A549 (cell line): ENCODE measurements at regions not wholly inside any gene's neighbourhood (a gene's known extent, or its start where the extent isn't known, plus 50 kb on each side); places are given as distances from the start of the nearest gene placed in this dataset.

Experiments
- ATAC-seq, 2 experiments: fragments of 200-7000 bp in 1 of 2; fragments of >200 bp in 1 of 2; cut with Nextera tagmentation in 1 of 2; cut with Tn5 transposase in 1 of 2; 3 replicates each; pipeline versions ENCODE4 v1.8.0 to v1.9.1; 2018 to 2020; ENCODE audit warnings: mild to moderate bottlenecking in 1 of 2, moderate library complexity in 1 of 2
- CTCF ChIA-PET: fragments of 300-600 bp; sonication (Branson Sonifier 250); formaldehyde crosslinking; extraction: SDS; loops from one replicate; lab custom pipeline; 2021; ENCODE audit warnings: antibody characterized with exemption, inconsistent platforms; lab: Yijun Ruan, JAX
- POLR2A ChIA-PET: fragments of 350-600 bp; formaldehyde crosslinking; extraction: SDS; loops from one replicate; lab custom pipeline; 2021; ENCODE audit warnings: antibody characterized with exemption, inconsistent platforms; lab: Yijun Ruan, JAX
- DNase-seq, 2 experiments: peaks; one replicate each; pipeline versions ENCODE4 v3.0.0 to v3.0.0-alpha.2; 2011 to 2016; ENCODE audit warnings: low read depth in 1 of 2, low spot score in 1 of 2
- FAIRE-seq: peaks from 2 replicates; lab custom pipeline; 2011; peaks lifted over from hg19 to GRCh38; lab: Jason Lieb, UNC
- H3K27ac ChIP-seq, 2 experiments: fragments of >200 bp; sonication (Bioruptor Twin); formaldehyde crosslinking; 3 replicates each; pipeline ENCODE4 v1.5.1; 2016 to 2017
- H3K4me1 ChIP-seq: fragments of >200 bp; sonication (Bioruptor Twin); formaldehyde crosslinking; 3 replicates; pipeline ENCODE4 v1.6.1; 2016
- H3K4me2 ChIP-seq: fragments of >200 bp; sonication (Bioruptor Twin); formaldehyde crosslinking; 3 replicates; pipeline ENCODE4 v1.6.1; 2016
- H3K4me3 ChIP-seq: fragments of >200 bp; sonication (Bioruptor Twin); formaldehyde crosslinking; 3 replicates; pipeline ENCODE4 v1.5.1; 2016
- H3K9me3 ChIP-seq: fragments of >200 bp; sonication (Bioruptor Twin); formaldehyde crosslinking; 3 replicates; pipeline ENCODE4 v1.6.1; 2016
- CBX8 ChIP-seq: fragments of 200-600 bp; sonication (generic); IDR thresholded peaks from 2 replicates; pipeline ENCODE4 v1.6.1; 2016
- EHMT2 ChIP-seq: fragments of 200-600 bp; sonication (generic); IDR thresholded peaks from 2 replicates; pipeline ENCODE4 v1.6.1; 2016; ENCODE audit warnings: antibody characterized with exemption, low read depth, mild to moderate bottlenecking, moderate library complexity
- EP300 ChIP-seq, 2 experiments: fragments of >200 bp; sonication (Bioruptor Twin); formaldehyde crosslinking; IDR thresholded peaks; 2 replicates in 1 of 2; 3 replicates in 1 of 2; pipeline ENCODE4 v1.6.1; 2016 to 2017
- FOSB ChIP-seq: fragments of 250-450 bp; sonication (Bioruptor Pico); IDR thresholded peaks from 2 replicates; pipeline ENCODE4 v1.5.0; 2020; ENCODE audit warnings: mild to moderate bottlenecking, moderate library complexity
- FOSL2 ChIP-seq, 2 experiments: fragments of 450-650 bp in 1 of 2; fragments of >200 bp in 1 of 2; sonication (Bioruptor Twin) in 1 of 2; formaldehyde crosslinking; IDR thresholded peaks; 2 replicates each; pipeline versions ENCODE4 v1.5.0 to v1.6.1; 2016 to 2020; ENCODE audit warnings: mild to moderate bottlenecking in 1 of 2, moderate library complexity in 1 of 2
- FOXS1 ChIP-seq: fragments of 250-450 bp; sonication (Bioruptor Pico); IDR thresholded peaks from 2 replicates; pipeline ENCODE4 v1.5.0; 2020; ENCODE audit warnings: mild to moderate bottlenecking, moderate library complexity
- GATA3 ChIP-seq: IDR thresholded peaks from 2 replicates; pipeline ENCODE4 v1.6.1; 2012; ENCODE audit warnings: borderline replicate concordance
- HDAC2 ChIP-seq: fragments of 200-600 bp; sonication (generic); IDR thresholded peaks from 2 replicates; pipeline ENCODE4 v1.6.1; 2016
- HEYL ChIP-seq: fragments of 250-450 bp; sonication (Bioruptor Pico); IDR thresholded peaks from 2 replicates; pipeline ENCODE4 v1.8.0; 2021; ENCODE audit warnings: mild to moderate bottlenecking, moderate library complexity
- JUN ChIP-seq, 2 experiments: fragments of >200 bp; sonication (Bioruptor Twin); formaldehyde crosslinking; IDR thresholded peaks; 2 replicates in 1 of 2; 3 replicates in 1 of 2; pipeline ENCODE4 v1.6.1; 2016 to 2017
- MAFK ChIP-seq: fragments of 450-650 bp; IDR thresholded peaks from 2 replicates; pipeline ENCODE4 v1.6.1; 2014; ENCODE audit not compliant: partially characterized antibody
- MAZ ChIP-seq: fragments of 150-350 bp; IDR thresholded peaks from 2 replicates; pipeline ENCODE4 v1.6.1; 2014; ENCODE audit warnings: antibody characterized with exemption, low read depth, low read length, borderline replicate concordance
- MYC ChIP-seq: IDR thresholded peaks from 2 replicates; pipeline ENCODE4 v1.6.1; 2012; ENCODE audit warnings: mild to moderate bottlenecking, inconsistent platforms, low read length, improper control_type of control experiment, borderline replicate concordance
- NR3C1 ChIP-seq: fragments of >200 bp; sonication (Bioruptor Twin); formaldehyde crosslinking; IDR thresholded peaks from 3 replicates; pipeline ENCODE4 v1.6.1; 2017
- PHF8 ChIP-seq: fragments of 200-600 bp; sonication (generic); IDR thresholded peaks from 2 replicates; pipeline ENCODE4 v1.6.1; 2016; ENCODE audit warnings: low read depth, mild to moderate bottlenecking, antibody characterized with exemption, moderate library complexity, borderline replicate concordance
- POLR2A ChIP-seq: IDR thresholded peaks from 2 replicates; pipeline ENCODE4 v1.6.1; 2012; ENCODE audit warnings: mild to moderate bottlenecking, low read length
- POLR2AphosphoS2 ChIP-seq: conservative IDR thresholded peaks from 2 replicates; pipeline ENCODE4 v1.6.1; 2012; ENCODE audit warnings: low read length, improper control_type of control experiment, inconsistent platforms
- RAD21 ChIP-seq, 2 experiments: fragments of >200 bp in 1 of 2; sonication (Bioruptor Twin) in 1 of 2; formaldehyde crosslinking in 1 of 2; IDR thresholded peaks in 1 of 2; conservative IDR thresholded peaks in 1 of 2; 2 replicates in 1 of 2; 3 replicates in 1 of 2; pipeline ENCODE4 v1.6.1; 2012 to 2018; ENCODE audit warnings: inconsistent platforms in 1 of 2
- RCOR1 ChIP-seq: fragments of 150-350 bp; IDR thresholded peaks from 2 replicates; pipeline ENCODE4 v1.6.1; 2014; ENCODE audit warnings: antibody characterized with exemption, low read length, low read depth
- SREBF2 ChIP-seq: fragments of 450-650 bp; IDR thresholded peaks from 2 replicates; pipeline ENCODE4 v1.6.1; 2014; ENCODE audit warnings: mild to moderate bottlenecking, moderate library complexity
- TFCP2L1 ChIP-seq: fragments of 250-450 bp; sonication (Bioruptor Pico); IDR thresholded peaks from 2 replicates; pipeline ENCODE4 v1.5.0; 2021; ENCODE audit warnings: mild to moderate bottlenecking
- TP53 ChIP-seq: fragments of 250-450 bp; sonication (Bioruptor Pico); IDR thresholded peaks from 2 replicates; pipeline ENCODE4 v1.5.0; 2021; ENCODE audit warnings: mild to moderate bottlenecking, moderate library complexity
- USF2 ChIP-seq: fragments of 450-650 bp; IDR thresholded peaks from 2 replicates; pipeline ENCODE4 v1.6.1; 2014; ENCODE audit warnings: antibody characterized with exemption
- ZC3H11A ChIP-seq: fragments of 450-650 bp; IDR thresholded peaks from 2 replicates; pipeline ENCODE4 v1.6.1; 2014; ENCODE audit warnings: antibody characterized with exemption, mild to moderate bottlenecking
- ZSCAN20 ChIP-seq: fragments of 250-450 bp; sonication (Bioruptor Pico); IDR thresholded peaks from 2 replicates; pipeline ENCODE4 v1.8.0; 2022; ENCODE audit warnings: mild to moderate bottlenecking, moderate library complexity
- WGBS: methylation state at CpG from one replicate; pipeline ENCODE4 v1.1.6; 2017; ENCODE audit errors: missing lambda C conversion rate; 5-methylcytosine and 5-hydroxymethylcytosine counted together
- TF ChIP-seq, protein P1 (sequence below): IDR thresholded peaks from 2 replicates; pipeline ENCODE4 v1.6.1; 2012
- TF ChIP-seq, protein P2 (sequence below): fragments of 200-600 bp; sonication (generic); IDR thresholded peaks from 2 replicates; pipeline ENCODE4 v1.6.1; 2016; ENCODE audit warnings: antibody characterized with exemption, mild to moderate bottlenecking, moderate library complexity
- TF ChIP-seq, protein P3 (sequence below): IDR thresholded peaks from 2 replicates; pipeline ENCODE4 v1.6.1; 2012
- TF ChIP-seq, protein P4 (sequence below): fragments of 250-450 bp; sonication (Bioruptor Pico); IDR thresholded peaks from 2 replicates; pipeline ENCODE4 v1.5.0; 2020; ENCODE audit warnings: low read depth, mild to moderate bottlenecking, moderate library complexity

DNA sequence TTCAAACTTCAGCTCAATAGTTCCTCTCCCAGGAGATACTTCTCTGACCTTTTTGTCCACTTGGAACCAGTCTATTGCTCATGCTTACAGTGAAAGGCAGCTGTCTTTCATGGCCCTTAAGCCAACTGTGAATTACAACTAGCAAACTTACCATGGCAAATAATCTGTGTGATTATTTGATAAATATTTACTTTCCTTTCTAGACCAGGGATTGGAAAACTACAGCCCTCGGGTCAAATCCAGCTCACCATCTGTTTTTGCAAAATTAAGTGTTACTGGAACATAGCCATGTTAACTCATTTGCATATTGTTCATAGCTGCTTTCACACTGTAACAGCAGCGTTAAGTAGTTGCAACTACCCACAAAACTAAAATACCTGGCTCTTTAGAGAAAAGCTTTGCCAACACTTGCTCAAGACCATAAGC is 289.1 kb upstream of the MCTP2 start:
- FAIRE-seq (no peak), DNase-seq (no peak), ATAC-seq (no peak)
- CTCF ChIA-PET: no interaction called here
- TF ChIP-seq NR3C1 (no peak), FOSB (CRISPR knock-in tag) (no peak), FOSL2 (IDR thresholded peaks at IDR 0.05) (no peak), FOSL2 (CRISPR knock-in tag; IDR thresholded peaks at IDR 0.05) (no peak), TP53 (CRISPR knock-in tag) (no peak), MAFK (no peak), RCOR1 (no peak), PHF8 (no peak), ZC3H11A (no peak), POLR2AphosphoS2 (no peak), FOXS1 (no peak), MAZ (no peak), ZSCAN20 (no peak), EHMT2 (no peak), HDAC2 (no peak)
- TF ChIP-seq, protein P1, sequence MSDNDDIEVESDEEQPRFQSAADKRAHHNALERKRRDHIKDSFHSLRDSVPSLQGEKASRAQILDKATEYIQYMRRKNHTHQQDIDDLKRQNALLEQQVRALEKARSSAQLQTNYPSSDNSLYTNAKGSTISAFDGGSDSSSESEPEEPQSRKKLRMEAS: no peak
- TF ChIP-seq, protein P2, sequence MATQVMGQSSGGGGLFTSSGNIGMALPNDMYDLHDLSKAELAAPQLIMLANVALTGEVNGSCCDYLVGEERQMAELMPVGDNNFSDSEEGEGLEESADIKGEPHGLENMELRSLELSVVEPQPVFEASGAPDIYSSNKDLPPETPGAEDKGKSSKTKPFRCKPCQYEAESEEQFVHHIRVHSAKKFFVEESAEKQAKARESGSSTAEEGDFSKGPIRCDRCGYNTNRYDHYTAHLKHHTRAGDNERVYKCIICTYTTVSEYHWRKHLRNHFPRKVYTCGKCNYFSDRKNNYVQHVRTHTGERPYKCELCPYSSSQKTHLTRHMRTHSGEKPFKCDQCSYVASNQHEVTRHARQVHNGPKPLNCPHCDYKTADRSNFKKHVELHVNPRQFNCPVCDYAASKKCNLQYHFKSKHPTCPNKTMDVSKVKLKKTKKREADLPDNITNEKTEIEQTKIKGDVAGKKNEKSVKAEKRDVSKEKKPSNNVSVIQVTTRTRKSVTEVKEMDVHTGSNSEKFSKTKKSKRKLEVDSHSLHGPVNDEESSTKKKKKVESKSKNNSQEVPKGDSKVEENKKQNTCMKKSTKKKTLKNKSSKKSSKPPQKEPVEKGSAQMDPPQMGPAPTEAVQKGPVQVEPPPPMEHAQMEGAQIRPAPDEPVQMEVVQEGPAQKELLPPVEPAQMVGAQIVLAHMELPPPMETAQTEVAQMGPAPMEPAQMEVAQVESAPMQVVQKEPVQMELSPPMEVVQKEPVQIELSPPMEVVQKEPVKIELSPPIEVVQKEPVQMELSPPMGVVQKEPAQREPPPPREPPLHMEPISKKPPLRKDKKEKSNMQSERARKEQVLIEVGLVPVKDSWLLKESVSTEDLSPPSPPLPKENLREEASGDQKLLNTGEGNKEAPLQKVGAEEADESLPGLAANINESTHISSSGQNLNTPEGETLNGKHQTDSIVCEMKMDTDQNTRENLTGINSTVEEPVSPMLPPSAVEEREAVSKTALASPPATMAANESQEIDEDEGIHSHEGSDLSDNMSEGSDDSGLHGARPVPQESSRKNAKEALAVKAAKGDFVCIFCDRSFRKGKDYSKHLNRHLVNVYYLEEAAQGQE: no peak
- TF ChIP-seq, protein P3, sequence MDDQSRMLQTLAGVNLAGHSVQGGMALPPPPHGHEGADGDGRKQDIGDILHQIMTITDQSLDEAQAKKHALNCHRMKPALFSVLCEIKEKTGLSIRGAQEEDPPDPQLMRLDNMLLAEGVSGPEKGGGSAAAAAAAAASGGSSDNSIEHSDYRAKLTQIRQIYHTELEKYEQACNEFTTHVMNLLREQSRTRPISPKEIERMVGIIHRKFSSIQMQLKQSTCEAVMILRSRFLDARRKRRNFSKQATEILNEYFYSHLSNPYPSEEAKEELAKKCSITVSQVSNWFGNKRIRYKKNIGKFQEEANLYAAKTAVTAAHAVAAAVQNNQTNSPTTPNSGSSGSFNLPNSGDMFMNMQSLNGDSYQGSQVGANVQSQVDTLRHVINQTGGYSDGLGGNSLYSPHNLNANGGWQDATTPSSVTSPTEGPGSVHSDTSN: no peak
- WGBS: 0% methylated on average over 2 of the region's 2 CpGs
- no peaks in the 10 kb centered on the region for H3K4me1 ChIP-seq
- no peak overlapping the region for H3K4me2 ChIP-seq
- H3K27ac ChIP-seq: no peak overlapping the region
- POLR2A ChIA-PET: no interaction called here
- H3K4me3 ChIP-seq: no peak overlapping the region
- H3K9me3 ChIP-seq: no peaks in the 10 kb centered on the region; the same call in 2 of the 3 replicates

GRCh38 chr15:93941697-93942096 is 289.7 kb upstream of the MCTP2 start:
- CTCF ChIA-PET: no interaction called here
- POLR2A ChIA-PET: no interaction called here
- Histone ChIP-seq H3K4me3 (no peak overlapping the region), H3K9me3 (no peaks in the 10 kb centered on the region; the same call in 2 of the 3 replicates)
- 16% methylated on average over 4 of the region's 4 CpGs for whole genome bisulfite sequencing
- FAIRE-seq: no peak
- ATAC-seq: no peak
- TF ChIP-seq POLR2A: no peak
- no peak for TF ChIP-seq EP300 (IDR thresholded peaks at IDR 0.05)
- no peak for TF ChIP-seq EHMT2
- no peak for TF ChIP-seq RAD21 (conservative IDR thresholded peaks at IDR 0.05 in 1 of 2, IDR thresholded peaks at IDR 0.05 in 1 of 2)
- TF ChIP-seq MYC: no peak
- no peak for TF ChIP-seq RCOR1
- TF ChIP-seq CBX8: no peak
- TF ChIP-seq POLR2AphosphoS2: no peak
- TF ChIP-seq, protein P4, sequence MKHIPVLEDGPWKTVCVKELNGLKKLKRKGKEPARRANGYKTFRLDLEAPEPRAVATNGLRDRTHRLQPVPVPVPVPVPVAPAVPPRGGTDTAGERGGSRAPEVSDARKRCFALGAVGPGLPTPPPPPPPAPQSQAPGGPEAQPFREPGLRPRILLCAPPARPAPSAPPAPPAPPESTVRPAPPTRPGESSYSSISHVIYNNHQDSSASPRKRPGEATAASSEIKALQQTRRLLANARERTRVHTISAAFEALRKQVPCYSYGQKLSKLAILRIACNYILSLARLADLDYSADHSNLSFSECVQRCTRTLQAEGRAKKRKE: no peak
- no peak for TF ChIP-seq TFCP2L1
- TF ChIP-seq HEYL (CRISPR knock-in tag): no peak
- TF ChIP-seq ZC3H11A: no peak
- no peak for TF ChIP-seq ZSCAN20
- no peak for TF ChIP-seq SREBF2
- TF ChIP-seq GATA3: no peak
- TF ChIP-seq JUN (IDR thresholded peaks at IDR 0.05): no peak
- no peak for TF ChIP-seq MAZ
- TF ChIP-seq PHF8: no peak
- no peak for TF ChIP-seq USF2
- TF ChIP-seq, protein P1: no peak
- TF ChIP-seq, all 56 proteins: peak for 0
- DNase-seq: no peak
- Histone ChIP-seq H3K27ac (no peak overlapping the region), H3K4me1 (no peaks in the 10 kb centered on the region), H3K4me2 (no peak overlapping the region)
